Islet of Langerhans (tissue), 1 donor: ENCODE measurements at regions not wholly inside any gene's neighbourhood (a gene's known extent, or its start where the extent isn't known, plus 50 kb on each side); places are given as distances from the start of the nearest gene placed in this dataset.
"Not testable (repeated sequence)": the region's sequence is repeated elsewhere in the genome, so short reads cannot be mapped to it uniquely, and the experiment has no call there.

Experiments used
- FAIRE-seq: peaks from one replicate; lab custom pipeline; 2011; peaks lifted over from hg19 to GRCh38; lab: Jason Lieb, UNC

- FAIRE-seq: no peak
Observed at GRCh38 chr4:124433500-124433899, 279.0 kb downstream of the ANKRD50 start.

- FAIRE-seq: no peak
Observed at GRCh38 chr4:124435274-124435950, 277.1 kb downstream of the ANKRD50 start.

GRCh38 chr4:124437853-124438495 is 274.6 kb downstream of the ANKRD50 start:
- no peak for FAIRE-seq

GRCh38 chr4:124445071-124445470 is 267.5 kb downstream of the ANKRD50 start:
- no peak for FAIRE-seq

GRCh38 chr4:124449881-124450280 is 262.7 kb downstream of the ANKRD50 start:
- no peak for FAIRE-seq

GRCh38 chr4:124450851-124451250 is 261.7 kb downstream of the ANKRD50 start:
- no peak for FAIRE-seq

GRCh38 chr4:124454772-124455270 is 257.7 kb downstream of the ANKRD50 start:
- FAIRE-seq: no peak

- no peak for FAIRE-seq
Observed at GRCh38 chr4:124455671-124456070, 256.9 kb downstream of the ANKRD50 start.

GRCh38 chr4:124459196-124459940 is 253.2 kb downstream of the ANKRD50 start:
- no peak for FAIRE-seq

GRCh38 chr4:124459941-124460310 is 252.6 kb downstream of the ANKRD50 start:
- no peak for FAIRE-seq

GRCh38 chr4:124461592-124461991 is 250.9 kb downstream of the ANKRD50 start:
- not testable (repeated sequence) for FAIRE-seq

GRCh38 chr4:124462954-124463828 is 249.3 kb downstream of the ANKRD50 start:
- no peak for FAIRE-seq

- FAIRE-seq: no peak
Observed at GRCh38 chr4:124464836-124465235, 247.7 kb downstream of the ANKRD50 start.

GRCh38 chr4:124468360-124468759 is 244.2 kb downstream of the ANKRD50 start:
- FAIRE-seq: no peak

- FAIRE-seq: no peak
Observed at GRCh38 chr4:124469981-124470380, 242.6 kb downstream of the ANKRD50 start.

- no peak for FAIRE-seq
Observed at GRCh38 chr4:124478470-124478869, 234.1 kb downstream of the ANKRD50 start.

GRCh38 chr4:124480061-124480460 is 232.5 kb downstream of the ANKRD50 start:
- no peak for FAIRE-seq

GRCh38 chr4:124481123-124481522 is 231.4 kb downstream of the ANKRD50 start:
- no peak for FAIRE-seq

- FAIRE-seq: no peak
Observed at GRCh38 chr4:124483048-124483906, 229.3 kb downstream of the ANKRD50 start.

GRCh38 chr4:124484008-124484407 is 228.5 kb downstream of the ANKRD50 start:
- no peak for FAIRE-seq

- FAIRE-seq: no peak
Observed at GRCh38 chr4:124484940-124485339, 227.6 kb downstream of the ANKRD50 start.
